ENCODE measurements at regions not wholly inside any gene's neighbourhood (a gene's known extent, or its start where the extent isn't known, plus 50 kb on each side); places are given as distances from the start of the nearest gene placed in this dataset.

DNA sequence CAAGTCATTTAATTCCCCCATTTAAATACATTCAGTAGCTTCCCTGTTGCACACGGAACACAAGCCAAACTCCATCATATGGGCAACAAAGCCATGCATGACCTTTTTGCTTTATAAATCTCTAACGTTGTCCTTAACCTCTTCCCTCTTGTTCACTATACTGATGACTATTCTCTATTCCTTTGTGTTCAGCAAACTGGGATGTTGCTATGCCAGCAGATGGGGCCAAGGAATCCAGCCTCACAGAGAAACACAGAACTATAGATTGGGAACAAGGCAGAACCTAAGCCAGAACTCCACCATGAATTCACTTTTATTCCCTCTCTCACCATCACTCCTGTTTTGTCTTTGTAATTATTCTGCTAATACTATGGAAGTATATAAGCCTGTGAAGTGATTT lies 398.4 kb downstream of the TUSC7 start:
- intact Hi-C loops (cut with DNase I): no loop called here
- no peak for DNase-seq

DNA sequence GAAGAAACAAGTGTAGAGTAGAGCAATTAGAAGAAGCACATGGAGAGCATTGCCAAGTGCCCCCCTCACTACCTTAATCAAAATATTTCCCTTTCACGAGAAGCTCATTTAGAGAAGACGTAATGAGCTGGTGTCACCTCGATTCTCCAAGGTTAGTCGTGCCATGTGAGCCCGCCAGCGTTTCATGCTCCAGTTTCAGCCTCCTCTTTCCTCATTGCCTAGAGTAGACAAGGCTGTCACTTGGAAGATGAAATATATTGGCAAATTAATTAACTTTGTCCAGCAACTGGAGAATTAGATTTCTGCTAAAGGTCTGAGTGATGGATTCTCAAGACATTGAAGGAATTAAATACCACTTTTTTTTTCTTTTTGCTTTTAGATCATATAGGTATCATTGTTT lies 399.6 kb downstream of the TUSC7 start:
- peaks cover 0 to 2% (median 0%) of the 10 kb centered on the region in 3 donors for H3K9me3 ChIP-seq
- no peak overlapping the region for H3K4me3 ChIP-seq
- DNase-seq: no peak
- intact Hi-C loops (cut with DNase I): no loop called here
- no peaks in the 10 kb centered on the region for H3K27me3 ChIP-seq
- no peak overlapping the region for H3K27ac ChIP-seq
- TF ChIP-seq POLR2A (IDR thresholded peaks at IDR 0.05): no peak
- TF ChIP-seq, protein P1, sequence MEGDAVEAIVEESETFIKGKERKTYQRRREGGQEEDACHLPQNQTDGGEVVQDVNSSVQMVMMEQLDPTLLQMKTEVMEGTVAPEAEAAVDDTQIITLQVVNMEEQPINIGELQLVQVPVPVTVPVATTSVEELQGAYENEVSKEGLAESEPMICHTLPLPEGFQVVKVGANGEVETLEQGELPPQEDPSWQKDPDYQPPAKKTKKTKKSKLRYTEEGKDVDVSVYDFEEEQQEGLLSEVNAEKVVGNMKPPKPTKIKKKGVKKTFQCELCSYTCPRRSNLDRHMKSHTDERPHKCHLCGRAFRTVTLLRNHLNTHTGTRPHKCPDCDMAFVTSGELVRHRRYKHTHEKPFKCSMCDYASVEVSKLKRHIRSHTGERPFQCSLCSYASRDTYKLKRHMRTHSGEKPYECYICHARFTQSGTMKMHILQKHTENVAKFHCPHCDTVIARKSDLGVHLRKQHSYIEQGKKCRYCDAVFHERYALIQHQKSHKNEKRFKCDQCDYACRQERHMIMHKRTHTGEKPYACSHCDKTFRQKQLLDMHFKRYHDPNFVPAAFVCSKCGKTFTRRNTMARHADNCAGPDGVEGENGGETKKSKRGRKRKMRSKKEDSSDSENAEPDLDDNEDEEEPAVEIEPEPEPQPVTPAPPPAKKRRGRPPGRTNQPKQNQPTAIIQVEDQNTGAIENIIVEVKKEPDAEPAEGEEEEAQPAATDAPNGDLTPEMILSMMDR (IDR thresholded peaks at IDR 0.05): no peak
- WGBS, 2 donors: 75 to 85% methylated on average over 6 of the region's 6 CpGs
- no peaks in the 10 kb centered on the region for H3K4me1 ChIP-seq
- H3K36me3 ChIP-seq: no peaks in the 10 kb centered on the region

More for the DNA sequence above, 398.4 kb downstream of the TUSC7 start:
- WGBS, 2 donors: 78 to 88% methylated on average over 2 of the region's 2 CpGs
- no peaks in the 10 kb centered on the region for H3K4me1 ChIP-seq
- H3K9me3 ChIP-seq: peaks cover 0 to 2% (median 0%) of the 10 kb centered on the region in 3 donors
- no peaks in the 10 kb centered on the region for H3K36me3 ChIP-seq
- H3K4me3 ChIP-seq: no peak overlapping the region
- TF ChIP-seq, protein P1 (IDR thresholded peaks at IDR 0.05): no peak
- TF ChIP-seq POLR2A (IDR thresholded peaks at IDR 0.05): no peak
- H3K27me3 ChIP-seq: no peaks in the 10 kb centered on the region
- no peak overlapping the region for H3K27ac ChIP-seq

DNA sequence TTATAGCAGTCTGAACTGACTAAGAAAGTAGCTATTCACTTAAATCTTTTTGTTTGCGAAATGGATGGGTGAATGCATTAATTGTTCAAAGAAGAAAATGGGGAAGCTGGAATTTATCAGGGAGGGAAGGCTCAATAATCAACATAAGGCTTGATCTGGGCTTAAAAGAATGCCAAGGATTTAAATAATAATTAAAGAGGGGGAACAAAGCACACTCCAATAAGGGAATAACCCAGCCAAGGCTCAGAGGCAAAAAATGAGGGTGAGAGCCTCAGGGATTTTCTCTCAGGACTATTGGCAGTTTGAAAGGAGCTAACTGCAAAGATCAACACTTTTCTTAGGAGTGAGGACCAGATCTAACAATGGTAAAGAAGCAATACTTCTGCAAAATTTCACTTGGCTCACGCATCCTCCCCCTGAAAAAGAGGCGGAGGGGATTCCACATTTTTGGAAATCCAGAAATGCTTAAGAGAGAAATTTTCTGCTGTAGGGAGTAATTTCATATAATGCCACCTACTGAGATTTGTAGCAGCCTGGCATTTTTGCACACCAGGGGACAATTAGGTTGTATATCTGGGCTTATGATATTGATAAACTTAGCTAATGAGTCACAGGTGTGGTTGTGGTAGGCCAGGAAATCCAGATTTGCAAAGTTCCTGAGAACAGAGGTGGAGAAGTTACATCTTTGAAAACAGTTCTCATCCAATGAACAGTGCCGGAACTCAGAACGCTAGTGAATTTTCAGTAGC lies 405.1 kb downstream of the TUSC7 start:
- Histone ChIP-seq H3K4me1 (no peaks in the 10 kb centered on the region), H3K36me3 (no peaks in the 10 kb centered on the region), H3K9me3 (no peaks in the 10 kb centered on the region), H3K4me3 (no peak overlapping the region), H3K27me3 (no peaks in the 10 kb centered on the region), H3K27ac (no peak overlapping the region)
- 92 to 95% methylated on average over 5 of the region's 5 CpGs for WGBS, 2 donors
- DNase-seq: no peak
- TF ChIP-seq POLR2A (IDR thresholded peaks at IDR 0.05): no peak
- TF ChIP-seq, protein P1 (IDR thresholded peaks at IDR 0.05): no peak
- intact Hi-C loops (cut with DNase I): no loop called here

DNA sequence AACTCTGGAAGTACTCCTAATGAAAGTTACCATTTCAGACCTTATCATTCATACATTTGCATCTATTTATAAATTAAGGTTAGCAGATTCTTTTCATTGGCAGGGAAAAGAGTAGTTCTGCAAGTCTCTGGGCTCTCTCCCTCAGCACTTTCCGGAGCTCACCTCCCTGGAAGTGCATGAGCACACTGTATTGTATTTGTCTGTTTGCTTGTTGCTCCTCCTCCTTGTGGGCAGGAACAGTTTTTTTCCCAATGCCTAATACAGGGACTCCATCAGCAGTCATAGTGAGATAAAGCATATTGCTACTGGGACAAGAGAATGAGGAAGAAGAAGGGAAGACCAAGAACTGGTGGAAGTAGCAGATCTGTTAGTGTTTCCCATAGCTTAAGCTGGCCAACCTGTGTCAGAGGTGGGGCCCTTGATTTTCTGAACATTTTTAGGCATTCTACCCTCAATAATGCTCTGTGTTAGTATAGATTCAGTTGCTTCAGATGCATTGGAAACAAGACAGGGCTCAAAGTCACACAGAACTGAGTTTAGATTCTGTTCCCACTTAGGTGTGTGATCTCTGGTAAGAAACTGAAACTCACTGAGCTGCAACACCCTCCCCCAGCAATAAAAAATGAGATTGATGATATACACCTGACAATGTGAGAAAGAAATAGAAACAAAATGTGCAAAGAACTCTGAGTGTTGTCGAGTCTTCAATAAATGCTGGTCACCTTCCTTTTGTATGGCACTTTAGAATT lies 407.8 kb downstream of the TUSC7 start:
- no peaks in the 10 kb centered on the region for H3K36me3 ChIP-seq
- no peak overlapping the region for H3K27ac ChIP-seq
- H3K4me3 ChIP-seq: no peak overlapping the region
- no peaks in the 10 kb centered on the region for H3K27me3 ChIP-seq
- intact Hi-C loops (cut with DNase I): no loop called here
- no peak for DNase-seq
- no peaks in the 10 kb centered on the region for H3K4me1 ChIP-seq
- 67 to 77% methylated on average over 2 of the region's 2 CpGs for WGBS, 2 donors
- no peak for TF ChIP-seq POLR2A (IDR thresholded peaks at IDR 0.05)
- TF ChIP-seq, protein P1 (IDR thresholded peaks at IDR 0.05): no peak
- H3K9me3 ChIP-seq: no peaks in the 10 kb centered on the region

DNA sequence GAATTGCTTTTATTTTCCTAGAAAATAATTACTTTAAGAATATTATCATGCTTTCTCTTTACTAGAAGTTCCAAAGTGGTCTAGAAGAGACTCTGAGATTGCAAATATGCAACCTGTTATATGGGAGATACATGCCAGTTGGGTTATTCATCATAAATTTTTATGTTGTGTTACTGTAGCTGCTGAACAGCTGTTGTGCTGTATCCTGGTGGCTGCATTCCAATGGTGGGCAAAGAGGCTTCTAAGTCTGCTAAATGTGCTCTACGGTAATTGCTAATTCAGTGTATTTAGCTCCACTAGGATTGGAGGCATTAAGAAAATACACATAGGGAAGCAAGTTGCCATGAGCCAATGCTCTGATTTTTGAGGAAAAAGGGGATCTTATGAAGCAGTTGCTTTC lies 409.0 kb downstream of the TUSC7 start:
- Histone ChIP-seq H3K4me1 (no peaks in the 10 kb centered on the region), H3K27me3 (no peaks in the 10 kb centered on the region), H3K4me3 (no peak overlapping the region), H3K9me3 (no peaks in the 10 kb centered on the region), H3K27ac (no peak overlapping the region), H3K36me3 (no peaks in the 10 kb centered on the region)
- no peak for TF ChIP-seq POLR2A (IDR thresholded peaks at IDR 0.05)
- TF ChIP-seq, protein P1 (IDR thresholded peaks at IDR 0.05): no peak
- DNase-seq: no peak
- 67 to 93% methylated on average over 1 of the region's 1 CpG for WGBS, 2 donors
- intact Hi-C loops (cut with DNase I): no loop called here
